Erythroblast (primary cell): ENCODE measurements at regions not wholly inside any gene's neighbourhood (a gene's known extent, or its start where the extent isn't known, plus 50 kb on each side); places are given as distances from the start of the nearest gene placed in this dataset.

ENCODE experiments used
- GATA1 ChIP-seq: IDR thresholded peaks from 2 replicates; pipeline ENCODE4 v1.6.1; 2011; ENCODE audit warnings: low read depth, mild to moderate bottlenecking, control low read depth, low read length, moderate library complexity
- POLR2A ChIP-seq: IDR thresholded peaks from 2 replicates; pipeline ENCODE4 v1.6.1; 2011; ENCODE audit warnings: mild to moderate bottlenecking, low read length

DNA sequence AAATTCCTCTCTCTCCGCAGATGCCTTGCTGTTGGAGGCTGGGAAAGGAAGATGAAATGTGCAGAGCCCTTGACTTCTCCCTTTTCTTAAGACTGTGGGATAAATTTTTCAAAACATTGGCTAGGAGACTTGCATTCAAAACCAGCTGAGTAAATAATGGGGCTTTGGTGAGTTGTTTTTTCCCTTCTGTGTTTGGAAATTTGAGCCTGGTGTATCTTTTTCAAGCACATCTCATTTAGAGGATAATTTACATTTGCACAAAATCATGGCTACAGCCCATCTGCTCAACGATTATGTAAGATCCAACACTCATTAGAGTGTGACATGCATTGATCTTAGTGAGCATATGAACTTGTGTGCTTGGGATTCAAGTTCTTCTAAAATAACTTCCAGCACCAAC lies 112.1 kb upstream of the ATP8B1 start:
- TF ChIP-seq POLR2A (no peak), GATA1 (no peak)
